ENCODE measurements at regions not wholly inside any gene's neighbourhood (a gene's known extent, or its start where the extent isn't known, plus 50 kb on each side); places are given as distances from the start of the nearest gene placed in this dataset.

DNA sequence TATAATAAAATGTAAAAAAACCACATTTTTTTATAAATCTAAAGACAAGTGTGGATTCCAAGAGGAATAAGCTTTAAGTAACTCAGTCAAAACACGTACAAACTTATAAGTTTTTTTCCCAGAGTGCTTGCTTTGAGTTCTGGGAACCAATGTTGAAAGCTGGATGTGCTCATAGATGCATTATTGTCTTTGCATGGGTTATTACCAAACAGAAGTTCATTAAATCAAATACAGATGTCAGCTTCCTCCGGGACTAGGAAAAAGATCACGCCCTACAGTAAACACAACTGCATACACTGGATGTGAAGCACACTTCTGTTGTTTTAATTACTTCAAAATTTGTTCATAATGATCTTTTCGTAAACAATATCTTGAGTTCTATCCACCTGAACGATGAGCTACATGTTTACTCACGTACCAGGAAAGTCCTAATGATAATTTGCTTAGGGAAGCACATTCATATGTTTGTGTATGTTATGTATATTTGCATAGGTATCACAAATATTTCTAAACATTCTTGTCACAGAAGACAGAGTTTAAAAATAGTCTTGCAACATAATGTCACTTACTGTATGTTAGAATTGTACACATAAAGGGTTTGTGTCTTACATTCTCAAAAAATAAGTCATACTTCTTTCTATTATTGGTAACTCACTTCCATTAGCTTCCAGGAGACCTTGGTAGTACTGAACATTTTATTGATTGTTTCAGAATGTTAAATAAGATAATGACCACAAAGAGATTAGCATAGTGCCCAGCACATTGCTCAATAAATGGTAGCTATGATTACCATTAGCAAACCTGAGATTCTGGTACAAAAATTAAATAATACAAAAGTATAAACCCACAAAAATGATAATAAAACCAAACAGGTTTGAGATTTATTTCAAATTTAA, 427.4 kb downstream of the CETN3 start:
- no peak for DNase-seq

DNA sequence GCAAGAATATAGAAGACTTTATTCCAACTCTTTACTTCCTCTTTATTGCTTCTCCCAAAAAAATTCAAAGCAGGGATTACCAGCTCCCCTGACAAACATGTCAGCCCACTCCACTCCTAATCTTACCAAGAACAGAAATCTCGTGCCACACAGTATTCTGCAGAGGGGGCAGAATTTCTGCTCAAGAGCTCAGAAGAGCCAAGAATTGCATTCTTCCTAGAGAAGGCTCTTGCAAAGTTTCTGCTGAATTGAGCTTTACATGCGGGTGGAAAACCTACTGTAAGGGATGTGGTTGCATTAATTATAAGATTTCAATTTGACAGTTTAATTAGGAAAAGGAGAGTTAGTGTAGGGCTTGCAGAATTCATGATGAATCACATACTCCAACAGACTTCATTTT, 428.5 kb downstream of the CETN3 start:
- no peak for DNase-seq

DNA sequence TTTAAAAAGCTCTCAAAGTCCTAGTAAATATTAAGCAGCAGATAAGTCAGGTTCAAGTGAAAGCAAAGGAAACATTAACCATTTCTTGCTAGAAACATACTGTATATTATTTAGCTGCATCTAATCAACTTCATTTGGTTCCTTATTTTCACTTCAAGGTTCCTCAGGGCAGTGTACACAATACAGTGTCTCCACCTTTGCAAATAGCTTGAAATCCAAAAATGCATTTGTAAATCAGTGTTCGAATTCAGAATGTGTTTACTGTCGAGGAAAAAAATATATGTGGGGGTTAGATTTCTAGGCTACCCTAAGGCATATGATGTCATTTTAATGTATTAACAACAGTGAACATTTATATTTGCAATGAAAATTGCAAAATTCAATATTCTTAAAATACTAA, 436.0 kb downstream of the CETN3 start:
- no peak for DNase-seq

DNA sequence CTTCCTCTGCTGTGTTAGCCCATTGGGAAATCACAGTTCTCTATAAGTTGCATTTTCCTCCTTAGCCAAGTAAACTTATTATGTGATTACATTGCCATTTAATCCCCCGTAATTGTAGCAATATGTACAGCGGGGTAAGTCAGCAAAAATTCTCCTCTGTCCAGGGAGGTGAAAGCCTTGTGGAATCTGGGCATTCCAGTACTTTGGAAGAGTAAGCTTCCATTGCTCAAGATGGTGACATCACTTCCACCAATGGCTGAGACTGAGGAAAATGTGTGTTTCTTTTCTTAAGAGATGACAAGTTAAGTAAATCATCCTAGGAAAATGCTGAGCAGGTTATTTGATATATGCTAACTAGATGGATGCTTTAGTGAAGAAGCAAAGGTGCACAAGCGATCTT, 436.7 kb downstream of the CETN3 start:
- DNase-seq = no peak

DNA sequence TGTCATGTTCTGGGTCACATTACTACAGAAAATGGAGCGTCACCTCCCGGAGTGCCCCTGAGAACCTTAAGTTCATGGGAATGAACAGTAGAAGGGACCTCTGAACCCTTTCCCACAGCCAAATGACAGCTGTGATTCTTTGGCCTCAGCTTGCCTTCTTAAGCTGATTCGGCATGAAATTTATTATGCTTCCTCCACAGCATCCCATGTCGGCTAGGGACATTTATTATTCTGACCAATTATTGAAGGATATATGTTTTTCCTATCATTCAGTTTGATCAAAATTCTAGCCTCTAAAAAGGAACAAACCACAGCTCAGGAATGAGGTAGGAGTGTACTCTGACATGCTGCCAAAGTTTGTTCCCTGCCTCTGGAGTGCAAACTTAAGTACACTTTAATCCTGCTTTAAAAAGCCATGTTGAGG, 440.6 kb downstream of the CETN3 start:
- no peak for DNase-seq

DNA sequence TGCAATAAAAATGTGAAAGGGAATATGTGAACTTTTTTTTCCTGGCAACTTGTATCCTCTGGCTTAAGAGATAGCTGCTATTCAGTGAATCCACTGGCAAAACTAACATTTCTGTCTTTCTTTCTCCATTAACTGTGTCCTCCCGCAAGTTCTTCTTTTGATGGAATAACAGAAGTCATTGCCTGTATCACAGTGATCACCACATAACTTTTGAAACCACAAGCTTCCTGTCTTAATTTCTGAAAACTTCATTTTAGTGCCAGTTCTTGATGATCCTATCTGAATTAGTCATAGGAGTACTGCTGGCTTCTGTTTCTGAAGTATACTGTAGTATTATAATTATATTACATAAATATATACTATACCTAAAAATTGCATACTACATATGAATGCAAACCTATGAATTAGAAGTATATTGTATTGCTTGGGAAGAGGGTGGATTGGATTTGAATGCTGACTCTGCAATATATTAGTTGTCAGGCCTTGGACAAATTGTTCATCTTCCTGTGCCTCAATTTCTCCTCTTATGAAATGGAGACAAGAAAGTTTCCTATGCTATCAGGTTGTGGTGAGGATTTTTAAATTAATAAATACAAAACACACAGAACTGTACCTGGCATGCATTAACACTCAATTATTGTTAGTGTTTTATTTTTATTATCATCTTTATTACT, 441.6 kb downstream of the CETN3 start:
- no peak for DNase-seq

DNA sequence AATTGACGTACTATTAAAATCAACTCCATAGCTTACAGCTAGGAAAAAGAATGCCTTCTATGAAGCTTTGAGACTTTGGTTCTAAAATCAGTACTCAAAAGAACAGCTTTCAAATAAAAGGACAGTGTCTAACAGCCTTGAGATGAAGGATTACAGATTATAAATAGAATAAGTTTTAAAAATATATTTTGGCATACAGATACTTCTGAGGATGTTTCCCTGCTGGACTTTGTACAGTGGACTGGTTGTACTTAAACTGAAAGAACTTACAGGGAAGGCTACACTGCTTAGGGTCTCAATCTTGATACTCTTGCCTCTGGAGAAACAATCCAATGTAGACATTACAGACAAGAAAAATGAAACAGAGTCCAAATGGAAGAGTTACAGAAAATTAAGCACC, 452.7 kb downstream of the CETN3 start:
- no peak for DNase-seq

DNA sequence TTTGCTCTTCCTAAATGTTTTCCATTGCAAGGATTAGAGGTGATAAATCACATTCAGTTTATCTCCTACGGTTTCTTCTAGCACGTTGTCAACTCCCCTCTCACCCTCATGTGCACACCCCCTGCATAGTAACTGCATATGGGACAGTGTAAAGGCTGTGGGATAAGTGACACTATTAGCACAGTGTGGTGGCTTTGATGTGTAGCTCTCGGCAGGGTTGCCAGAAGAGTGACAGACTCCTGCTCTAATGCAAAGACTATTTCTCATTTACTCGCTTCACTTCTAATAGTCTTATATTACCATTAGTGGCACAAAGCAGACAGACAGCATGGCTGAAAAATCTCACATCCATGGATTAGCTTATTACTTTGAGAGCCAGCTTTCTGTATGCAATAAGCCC, 454.6 kb downstream of the CETN3 start:
- DNase-seq = no peak

DNA sequence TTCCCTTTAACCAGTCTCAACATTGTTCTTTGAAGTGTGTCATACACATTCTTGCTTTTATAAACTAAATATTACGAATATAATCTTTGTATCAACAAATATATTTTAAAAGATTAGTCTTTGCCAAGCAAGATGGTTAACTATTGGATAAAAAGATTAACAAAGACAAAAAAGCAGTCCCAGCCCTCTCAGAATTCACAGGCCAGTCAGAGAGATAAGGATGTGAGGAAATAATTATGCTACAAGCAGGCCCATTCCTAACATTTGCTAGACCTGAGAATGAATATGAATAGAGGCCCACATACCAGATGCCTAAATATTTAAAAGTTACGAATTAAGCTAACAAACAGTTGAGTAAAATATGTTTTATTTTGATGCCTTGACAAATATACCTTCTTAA, 457.7 kb downstream of the CETN3 start:
- no peak for DNase-seq

DNA sequence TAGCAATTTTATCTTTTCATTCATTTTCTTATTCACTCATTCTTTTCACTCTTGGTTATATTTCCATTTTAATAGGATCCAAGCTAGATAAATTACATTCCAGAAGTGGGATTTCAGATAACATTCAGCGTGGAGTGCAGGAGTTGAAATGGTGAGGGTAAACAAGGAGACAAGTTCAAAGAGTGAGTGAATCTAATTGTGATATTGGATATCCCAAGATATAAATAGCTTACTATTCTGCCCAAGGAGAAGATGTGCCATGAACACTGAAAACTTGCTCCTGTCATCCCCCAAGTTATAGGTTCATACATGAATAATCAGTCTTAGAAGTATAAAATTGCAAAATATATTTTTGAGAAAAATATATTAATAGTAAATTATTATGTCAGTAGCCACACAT, 459.3 kb downstream of the CETN3 start:
- no peak for DNase-seq

DNA sequence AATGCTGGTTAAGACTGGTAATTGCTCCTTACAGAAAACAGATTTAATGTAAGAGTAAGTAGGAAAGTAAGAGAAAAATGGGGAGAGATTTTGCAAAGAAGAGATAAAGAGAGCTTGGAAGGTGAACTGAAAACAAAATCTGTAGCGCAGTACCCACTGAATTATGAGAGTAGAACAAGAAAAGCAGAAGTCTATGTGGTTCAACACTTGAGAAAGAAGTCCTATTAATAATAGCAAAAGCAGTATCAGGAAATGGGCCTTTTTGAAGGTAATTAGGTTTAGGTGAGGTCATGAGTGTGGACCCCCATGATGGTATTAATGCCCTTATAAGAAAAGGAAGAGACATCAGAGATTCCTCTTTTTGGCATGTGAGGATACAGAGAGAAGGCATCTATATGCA, 460.6 kb downstream of the CETN3 start:
- DNase-seq = no peak

DNA sequence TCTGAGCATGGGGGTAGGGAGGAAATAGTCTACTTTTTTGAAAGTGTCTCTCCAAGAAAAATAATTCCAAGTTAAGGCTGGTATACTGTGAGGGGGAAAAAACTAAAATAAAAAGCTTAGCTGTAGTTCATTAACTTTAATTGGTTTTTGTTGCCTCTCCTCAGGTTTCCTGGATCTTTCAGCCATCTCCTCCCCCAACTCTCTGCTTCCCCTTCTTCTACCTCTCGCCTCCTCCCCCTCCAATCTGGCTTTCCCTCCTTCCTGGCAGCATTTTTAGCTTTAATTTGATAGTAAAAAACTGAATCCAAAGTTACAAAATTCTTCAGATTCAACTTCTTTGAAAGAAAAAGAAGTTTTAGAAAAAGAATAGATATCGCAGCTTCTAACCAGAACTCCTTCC, 462.6 kb downstream of the CETN3 start:
- DNase-seq = no peak

DNA sequence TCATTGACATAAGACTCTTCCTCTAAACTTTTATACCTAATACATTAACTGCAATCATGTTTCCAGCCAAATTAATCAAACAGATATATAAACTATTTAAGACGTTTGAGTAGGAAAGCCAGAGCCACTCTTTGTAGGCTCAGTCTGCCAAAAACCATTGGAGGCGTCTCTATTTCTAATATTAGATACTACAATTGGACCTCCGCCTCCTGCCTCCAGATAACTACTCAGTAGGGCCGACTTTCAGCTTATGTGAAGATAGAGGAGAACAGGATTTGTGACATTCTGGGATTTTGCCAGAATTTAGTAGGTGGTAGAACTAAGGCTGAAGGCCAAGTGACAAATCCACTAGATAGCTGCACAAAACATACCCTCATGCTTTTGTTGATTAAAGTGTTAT, 463.0 kb downstream of the CETN3 start:
- no peak for DNase-seq

DNA sequence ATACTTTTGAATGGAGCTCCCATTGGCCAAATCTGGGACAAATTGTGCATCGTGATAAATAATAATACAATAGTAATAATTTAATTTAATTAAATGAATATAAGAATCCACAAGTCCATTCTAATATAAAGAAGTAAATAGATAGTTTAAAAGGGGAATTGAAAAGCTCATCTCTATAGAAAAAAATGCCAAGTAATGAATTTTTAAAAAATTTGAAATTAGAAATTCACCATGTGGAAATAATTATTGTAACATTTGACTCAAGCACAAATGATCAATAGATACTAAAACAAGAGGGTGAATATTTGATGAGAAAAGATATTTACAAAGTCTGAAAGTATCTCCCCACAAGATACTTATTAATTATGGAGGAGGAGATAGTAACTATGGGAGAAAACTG, 467.4 kb downstream of the CETN3 start:
- no peak for DNase-seq

DNA sequence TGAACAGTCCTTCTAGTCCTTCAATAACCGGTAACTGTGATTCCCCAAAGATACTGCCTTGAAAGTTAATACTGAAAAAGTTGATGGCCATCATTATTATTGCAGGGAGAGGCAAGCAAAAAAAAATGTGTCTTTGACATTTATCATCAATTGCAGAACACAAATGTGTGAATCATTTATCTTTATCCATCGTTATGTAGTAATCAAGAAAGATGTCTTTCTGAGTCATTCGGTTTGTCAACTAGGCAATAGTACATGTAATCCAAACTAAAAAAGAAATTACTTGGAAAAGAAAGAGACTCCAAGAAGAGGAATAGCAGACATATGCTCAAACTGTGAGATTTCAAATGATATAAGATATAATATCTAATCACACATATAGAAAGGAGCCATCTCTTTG, 473.0 kb downstream of the CETN3 start:
- DNase-seq = no peak

DNA sequence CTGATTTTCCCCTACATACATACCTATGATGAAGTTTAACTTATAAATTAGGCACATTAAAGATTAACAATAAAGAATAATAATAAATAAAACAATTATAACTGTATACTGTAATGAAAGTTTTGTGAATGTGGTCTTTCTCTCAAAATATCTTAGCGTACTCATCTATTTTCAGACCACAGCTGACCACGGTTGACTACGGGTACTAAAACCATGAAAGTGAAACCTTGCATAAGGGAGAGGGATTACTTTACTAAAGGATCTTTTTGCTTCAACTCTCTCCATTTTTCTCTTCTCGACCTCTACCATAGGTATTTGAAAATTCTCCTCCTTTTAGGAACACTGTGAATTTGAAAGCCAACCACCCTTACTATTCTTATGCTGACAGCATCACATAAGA, 475.5 kb downstream of the CETN3 start:
- no peak for DNase-seq

DNA sequence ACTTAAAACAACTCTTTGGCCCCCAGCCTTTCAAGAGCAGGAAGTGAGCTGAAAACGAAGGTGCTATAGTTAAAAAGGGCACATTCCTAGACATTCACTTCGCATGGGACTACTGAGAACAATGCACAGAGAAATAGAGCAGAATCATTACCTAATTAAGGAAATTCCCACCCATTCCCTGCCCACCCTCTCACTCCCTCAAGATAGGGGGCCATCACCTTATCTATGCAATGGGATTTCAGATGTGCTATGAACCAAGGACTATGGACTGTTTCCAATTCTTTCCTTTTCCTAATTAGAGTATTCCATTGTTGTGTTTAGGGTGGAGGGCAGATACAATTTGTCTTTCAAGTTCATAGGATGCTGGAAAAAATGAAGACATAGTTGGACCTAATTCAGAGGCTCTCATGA, 476.8 kb downstream of the CETN3 start:
- no peak for DNase-seq

DNA sequence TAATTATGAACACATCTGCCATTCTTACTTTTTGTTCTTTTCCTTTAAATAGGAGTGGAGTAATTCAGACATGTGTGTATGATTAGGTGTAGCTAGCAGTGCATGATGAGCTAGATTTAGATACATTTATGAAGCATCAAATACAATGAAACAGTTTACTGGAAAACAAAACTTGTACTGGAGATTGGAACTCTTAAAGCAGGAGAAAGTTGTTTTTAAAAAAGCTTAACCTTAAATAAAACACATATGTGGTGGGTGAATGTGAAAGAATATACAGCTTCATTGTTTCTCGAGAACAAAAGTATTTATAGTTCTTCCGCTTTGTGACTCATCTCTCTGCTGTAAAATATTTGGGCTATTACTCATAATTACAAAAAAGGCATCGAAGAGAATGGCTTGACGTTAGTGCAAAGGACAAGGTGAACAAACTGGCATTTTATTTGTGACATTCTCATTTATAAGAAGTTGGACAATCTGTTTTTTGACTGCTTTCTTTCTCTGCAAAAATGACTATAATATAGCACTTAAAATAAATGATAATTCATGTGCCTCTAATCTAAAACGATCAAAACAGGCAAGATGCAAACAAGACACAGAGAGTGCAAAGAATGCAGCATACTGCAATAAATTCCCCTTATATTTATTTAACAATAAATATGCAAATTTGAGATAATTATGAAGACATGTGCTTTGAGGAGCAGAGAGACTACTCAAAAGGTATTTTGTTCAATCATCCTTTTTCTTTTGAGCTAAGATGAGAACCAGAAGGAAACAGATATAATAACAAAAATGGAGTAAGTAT, 478.8 kb downstream of the CETN3 start:
- no peak for DNase-seq

DNA sequence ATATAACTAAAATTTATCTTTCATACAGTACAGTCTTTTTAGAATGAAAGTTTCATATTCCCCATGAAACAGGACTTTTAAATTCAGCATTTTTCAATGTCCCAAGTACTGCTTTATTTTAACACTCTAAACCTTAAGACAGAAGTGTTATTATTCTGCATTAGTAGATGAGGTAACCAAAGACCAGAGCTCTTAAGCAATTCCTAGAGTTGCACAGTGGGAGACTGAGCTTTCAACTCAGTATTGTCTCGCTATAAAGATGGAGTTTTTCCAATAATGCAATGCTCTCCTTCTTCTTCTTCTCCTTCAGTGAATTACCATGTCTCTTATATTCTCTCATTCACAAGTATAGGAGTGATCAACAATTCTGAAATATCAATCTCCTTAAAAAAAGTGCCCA, 479.7 kb downstream of the CETN3 start:
- DNase-seq = no peak

DNA sequence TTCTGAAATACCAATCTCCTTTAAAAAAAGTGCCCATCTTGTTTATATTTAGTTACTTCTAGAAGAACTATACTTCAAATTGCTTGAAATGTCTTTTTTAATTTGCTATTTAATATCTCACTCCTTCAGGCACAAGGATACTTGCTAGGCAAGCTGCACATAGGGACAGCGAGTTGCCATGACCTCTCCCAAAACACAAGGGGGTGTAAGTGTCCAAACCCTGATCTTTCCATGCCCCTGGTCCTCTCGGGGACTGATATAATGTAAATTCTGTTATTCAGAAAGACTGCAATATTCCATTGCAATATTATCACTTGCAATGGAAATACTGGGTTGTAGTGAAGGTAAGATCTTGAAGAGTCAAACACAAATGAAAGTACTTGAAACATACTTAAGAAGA, 480.4 kb downstream of the CETN3 start:
- no peak for DNase-seq

DNA sequence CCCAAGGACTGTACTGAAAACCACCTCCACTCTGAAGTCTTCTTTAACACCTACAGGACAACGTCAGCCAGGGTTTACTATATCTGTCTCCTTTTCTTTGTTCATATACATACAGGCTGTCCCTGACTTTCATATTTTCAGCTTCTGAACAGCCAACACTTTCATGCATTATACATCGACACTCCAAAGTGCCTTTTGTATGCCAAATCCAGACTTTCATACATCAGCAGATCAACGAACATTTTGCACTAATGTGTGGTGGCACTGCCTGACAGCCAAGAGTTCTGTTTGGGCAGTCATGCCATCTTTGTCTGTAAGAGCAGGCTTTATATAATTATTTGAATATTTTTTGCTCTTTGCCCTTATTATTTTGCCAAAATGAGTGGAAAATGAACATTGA, 487.4 kb downstream of the CETN3 start:
- DNase-seq = no peak

DNA sequence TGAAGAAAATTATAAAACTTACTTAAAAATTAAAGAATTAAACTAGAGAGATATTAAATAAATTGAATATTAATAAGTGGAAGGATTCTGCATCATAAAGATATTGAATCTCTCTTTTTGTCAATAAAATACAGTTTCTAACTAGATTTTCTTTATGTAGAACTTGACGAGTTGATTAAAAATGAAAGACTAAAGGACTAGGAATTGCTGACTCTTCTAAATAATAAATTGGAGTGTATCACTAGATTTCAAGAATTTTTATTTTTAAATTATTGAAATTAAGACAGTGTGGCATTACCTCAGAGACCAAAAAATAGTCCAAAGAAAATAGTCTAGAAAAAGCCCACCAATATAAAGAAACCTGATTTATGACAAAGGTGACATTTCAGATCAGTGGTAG, 492.4 kb downstream of the CETN3 start:
- no peak for DNase-seq

DNA sequence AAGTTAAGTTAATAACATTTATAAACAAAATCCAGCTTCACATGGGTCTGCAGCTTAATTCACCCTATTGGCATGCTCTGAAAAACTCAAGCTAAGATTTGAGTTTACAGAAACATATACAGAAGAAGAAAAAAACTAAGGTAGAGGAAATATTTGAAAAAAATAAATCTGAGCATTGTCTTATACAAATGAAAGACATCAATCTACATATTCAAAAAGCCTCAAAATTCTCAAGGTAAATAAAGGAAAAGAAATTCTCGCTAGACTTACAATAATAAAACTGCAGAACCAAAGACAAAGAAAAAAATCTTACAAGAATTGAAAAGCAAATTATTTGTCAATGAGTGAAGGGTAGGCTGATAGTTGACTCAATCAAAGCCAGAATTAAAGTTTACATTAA, 493.4 kb downstream of the CETN3 start:
- DNase-seq = no peak

DNA sequence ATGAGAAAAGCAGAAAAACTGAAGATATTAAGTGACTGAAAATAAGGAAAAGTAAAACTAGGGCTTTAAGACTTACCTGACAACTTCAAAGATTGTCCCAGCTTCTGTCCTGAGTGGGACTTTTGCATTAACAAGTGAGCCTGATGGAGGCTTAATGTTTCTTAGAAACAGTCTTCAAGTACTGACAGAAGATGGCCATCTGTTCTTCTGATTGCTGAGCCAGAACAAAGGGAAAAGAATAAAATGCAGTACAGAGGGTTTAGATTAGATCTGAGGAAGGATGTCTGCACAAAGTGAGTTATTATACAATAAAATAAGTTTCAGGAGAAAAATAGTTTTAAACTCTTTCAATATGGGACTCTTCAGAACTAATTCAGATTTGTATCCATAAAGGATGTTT, 500.7 kb downstream of the CETN3 start:
- DNase-seq = no peak

Data from CD4-positive, alpha-beta T cell treated with Interleukin-12 subunit alpha and Interleukin-12 subunit beta, for 1 hour (primary cell).